H54 (cell line): ENCODE measurements at regions not wholly inside any gene's neighbourhood (a gene's known extent, or its start where the extent isn't known, plus 50 kb on each side); places are given as distances from the start of the nearest gene placed in this dataset.
"Not testable (repeated sequence)": the region's sequence is repeated elsewhere in the genome, so short reads cannot be mapped to it uniquely, and the experiment has no call there.

ENCODE experiments used
- DNase-seq: peaks from one replicate; pipeline ENCODE4 v3.0.0; 2011; ENCODE audit warnings: low spot score, mixed read lengths; ENCODE audit not compliant: insufficient read length
- FAIRE-seq: peaks from 3 replicates; lab custom pipeline; 2011; peaks lifted over from hg19 to GRCh38; lab: Jason Lieb, UNC
- POLR2A ChIP-seq: IDR thresholded peaks from 2 replicates; pipeline ENCODE4 v1.6.1; 2011; ENCODE audit warnings: low read depth, mild to moderate bottlenecking, low read length

DNA sequence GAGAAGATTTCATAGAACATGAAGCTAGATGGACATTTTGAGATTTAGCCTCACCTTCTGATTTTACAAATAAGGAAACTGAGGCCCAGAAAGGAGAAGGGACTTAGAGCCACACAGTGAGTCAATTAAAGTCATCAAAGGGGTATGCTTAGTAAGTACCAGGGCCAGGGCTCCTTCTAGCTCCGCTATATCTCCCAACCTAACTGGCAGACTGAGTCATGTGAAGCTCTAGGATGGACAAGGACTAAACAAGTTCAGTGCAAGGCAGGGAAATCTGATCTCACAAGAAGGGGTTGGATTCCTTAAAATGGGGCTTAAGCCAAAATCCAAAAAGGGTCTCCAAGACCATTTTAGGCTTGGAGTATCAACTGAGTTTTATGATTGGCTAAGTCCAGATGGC lies 215.8 kb downstream of the PHLDA1 start:
- no peak for TF ChIP-seq POLR2A
- DNase-seq (no peak), FAIRE-seq (no peak)

GRCh38 chr12:75814851-75815754 lies 216.5 kb downstream of the PHLDA1 start:
- FAIRE-seq (no peak), DNase-seq (peak; percentile 35)
- TF ChIP-seq POLR2A: no peak

- DNase-seq: no peak
- TF ChIP-seq POLR2A: no peak
- no peak for FAIRE-seq
These were observed 218.5 kb downstream of the PHLDA1 start for GRCh38 chr12:75813072-75813471.

DNA sequence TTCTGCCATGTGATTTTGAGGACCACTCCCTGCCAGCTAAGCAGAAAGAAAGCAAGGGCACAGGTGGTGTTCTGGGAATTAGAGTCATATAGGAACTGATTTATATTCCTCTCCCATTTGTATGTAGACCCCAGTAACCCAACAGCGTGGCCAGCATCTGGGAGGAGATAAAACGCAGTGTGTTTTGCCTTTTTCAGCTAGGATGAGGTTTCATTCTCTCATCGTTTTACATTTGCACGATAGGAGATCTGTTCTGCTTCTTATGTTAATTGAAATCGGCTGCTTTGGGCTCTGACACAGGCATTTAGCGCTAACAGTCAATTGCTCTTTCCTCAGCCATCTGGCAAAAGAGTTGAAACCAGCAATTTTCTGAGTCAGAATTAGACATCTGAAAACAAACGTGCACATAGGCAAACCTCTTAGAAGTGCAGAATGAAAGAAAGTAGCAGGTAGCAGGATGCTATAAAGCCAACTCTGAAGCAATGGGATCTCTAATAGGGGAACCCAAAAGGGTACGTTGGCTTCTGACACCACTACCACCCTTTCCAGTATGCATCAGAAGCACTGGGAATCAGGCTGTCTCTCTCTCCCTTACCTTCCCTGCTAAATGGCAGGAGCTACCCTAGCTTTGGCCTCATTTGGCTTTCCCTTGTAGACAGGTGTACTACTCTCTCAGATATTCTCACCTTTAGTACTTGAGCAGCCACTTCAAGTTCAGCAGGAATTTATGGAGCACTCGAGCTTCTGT lies 219.1 kb downstream of the PHLDA1 start:
- FAIRE-seq: no peak
- TF ChIP-seq POLR2A: no peak
- no peak for DNase-seq

GRCh38 chr12:75809746-75810145 lies 221.8 kb downstream of the PHLDA1 start:
- FAIRE-seq: no peak
- no peak for DNase-seq

GRCh38 chr12:75807494-75807893 lies 224.1 kb downstream of the PHLDA1 start:
- FAIRE-seq: no peak
- no peak for TF ChIP-seq POLR2A
- no peak for DNase-seq

More at GRCh38 chr12:75809746-75810145, 221.8 kb downstream of the PHLDA1 start:
- no peak for TF ChIP-seq POLR2A

GRCh38 chr12:75805905-75806304 lies 225.7 kb downstream of the PHLDA1 start:
- DNase-seq (no peak), FAIRE-seq (no peak)
- TF ChIP-seq POLR2A: no peak

DNA sequence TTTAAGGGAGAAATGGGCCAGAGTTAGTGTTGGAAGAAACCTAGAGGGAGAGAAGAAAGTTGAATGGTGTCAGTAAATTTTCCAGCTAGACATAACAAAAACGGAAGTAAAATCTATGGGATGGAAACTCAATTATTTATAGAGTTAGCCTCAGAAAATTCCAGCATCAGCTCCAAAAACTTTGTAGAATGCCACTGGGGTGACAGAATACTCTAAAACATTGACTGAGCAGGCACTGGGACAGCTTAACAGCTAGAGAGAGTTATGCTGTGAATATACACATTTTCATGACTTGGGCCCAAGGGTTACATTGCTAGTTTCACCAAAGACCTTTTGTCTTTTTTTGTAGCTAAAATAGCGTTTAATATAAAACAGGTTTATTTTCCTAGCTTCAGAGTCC lies 226.3 kb downstream of the PHLDA1 start:
- TF ChIP-seq POLR2A: no peak
- FAIRE-seq (no peak), DNase-seq (no peak)

- FAIRE-seq (no peak), DNase-seq (no peak)
- TF ChIP-seq POLR2A: no peak
These were observed 233.2 kb downstream of the PHLDA1 start for GRCh38 chr12:75798136-75798926.

DNA sequence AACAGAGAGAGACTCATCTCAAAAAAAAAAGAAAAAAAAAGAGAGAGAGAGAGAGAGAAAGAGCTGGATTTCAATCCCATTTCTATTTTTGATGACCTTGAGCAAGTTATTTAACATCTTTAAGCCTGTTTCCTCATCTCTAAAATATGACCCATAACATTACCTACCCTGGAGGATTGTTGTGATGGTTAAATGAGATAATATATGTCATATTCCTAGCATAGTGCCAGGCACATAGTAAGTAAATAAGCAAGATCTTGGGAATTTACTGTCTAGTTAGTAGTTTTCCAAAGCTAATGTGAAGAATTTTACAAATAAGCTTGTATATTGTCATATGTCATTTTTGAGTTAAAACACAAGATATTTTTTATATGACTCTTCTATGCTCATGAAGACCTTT lies 236.5 kb downstream of the PHLDA1 start:
- TF ChIP-seq POLR2A: no peak
- DNase-seq: no peak
- peak; percentile 36 for FAIRE-seq

GRCh38 chr12:75792687-75793086 lies 238.9 kb downstream of the PHLDA1 start:
- no peak for TF ChIP-seq POLR2A
- no peak for FAIRE-seq
- no peak for DNase-seq

DNA sequence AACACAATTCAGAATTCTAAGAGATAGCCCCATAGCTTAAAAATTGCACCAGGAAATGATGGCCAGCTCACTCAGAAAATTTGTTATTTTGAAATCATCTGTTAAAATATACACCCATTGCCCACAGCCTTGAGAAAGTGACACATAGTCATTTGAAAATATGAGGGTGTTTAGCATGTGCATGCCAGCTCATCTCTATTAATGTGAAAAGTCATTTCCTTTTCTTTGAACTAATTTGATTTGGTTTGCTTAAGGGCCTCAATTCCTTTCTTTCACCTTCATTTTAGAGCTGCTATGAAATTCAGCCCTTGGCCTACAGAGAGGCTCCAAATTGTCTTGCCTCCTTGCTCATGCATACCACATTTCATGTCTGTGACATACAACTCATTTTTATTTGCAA lies 241.4 kb downstream of the PHLDA1 start:
- DNase-seq: no peak
- FAIRE-seq: no peak
- TF ChIP-seq POLR2A: no peak

- FAIRE-seq, DNase-seq: not testable (repeated sequence)
These were observed 244.4 kb downstream of the PHLDA1 start for GRCh38 chr12:75787146-75787545.

- DNase-seq (no peak), FAIRE-seq (no peak)
- TF ChIP-seq POLR2A: no peak
These were observed 245.5 kb downstream of the PHLDA1 start for GRCh38 chr12:75786070-75786469.

GRCh38 chr12:75784591-75784990 lies 247.0 kb downstream of the PHLDA1 start:
- FAIRE-seq (peak; percentile 62), DNase-seq (peak; percentile 23)
- TF ChIP-seq POLR2A: no peak
